Osteoblast (primary cell): ENCODE measurements at regions not wholly inside any gene's neighbourhood (a gene's known extent, or its start where the extent isn't known, plus 50 kb on each side); places are given as distances from the start of the nearest gene placed in this dataset.

Source experiments
- DNase-seq: peaks from one replicate; pipeline ENCODE4 v3.0.0; 2011; ENCODE audit warnings: low spot score, mixed read lengths; ENCODE audit not compliant: insufficient read length; ENCODE audit errors: missing footprints
- H2AFZ ChIP-seq: 2 replicates; pipeline ENCODE4 v1.6.0; 2011; ENCODE audit warnings: mild to moderate bottlenecking, low read length
- H3K27ac ChIP-seq: 2 replicates; pipeline ENCODE4 v1.5.1; 2011; ENCODE audit warnings: mild to moderate bottlenecking, low read depth, low read length, moderate library complexity
- H3K27me3 ChIP-seq: 2 replicates; pipeline ENCODE4 v1.6.0; 2012; ENCODE audit warnings: mild to moderate bottlenecking, control low read depth, inconsistent platforms, low read length, moderate library complexity; ENCODE audit not compliant: insufficient read depth
- H3K36me3 ChIP-seq: 2 replicates; pipeline ENCODE4 v1.5.1; 2011; ENCODE audit warnings: mild to moderate bottlenecking, low read length, control low read depth, moderate library complexity; ENCODE audit not compliant: insufficient read depth
- H3K4me1 ChIP-seq: 2 replicates; pipeline ENCODE4 v1.5.1; 2011; ENCODE audit warnings: mild to moderate bottlenecking, low read length, control low read depth, moderate library complexity; ENCODE audit not compliant: insufficient read depth
- H3K4me2 ChIP-seq: 2 replicates; pipeline ENCODE4 v1.6.0; 2011; ENCODE audit warnings: mild to moderate bottlenecking, low read length; ENCODE audit not compliant: insufficient read depth
- H3K4me3 ChIP-seq: fragments of 200-600 bp; sonication (generic); 3 replicates; pipeline ENCODE4 v1.5.1; 2012; ENCODE audit warnings: mild to moderate bottlenecking, low read length, inconsistent platforms; ENCODE audit not compliant: insufficient read depth
- H3K79me2 ChIP-seq: 2 replicates; pipeline ENCODE4 v1.6.0; 2012; ENCODE audit warnings: mild to moderate bottlenecking, low read length, control low read depth, inconsistent platforms; ENCODE audit not compliant: insufficient read depth
- H3K9me3 ChIP-seq: 2 replicates; pipeline ENCODE4 v1.5.1; 2011; ENCODE audit warnings: low read depth, low read length, control low read depth
- H4K20me1 ChIP-seq: 2 replicates; pipeline ENCODE4 v1.6.0; 2012; ENCODE audit warnings: mild to moderate bottlenecking, low read length, control low read depth; ENCODE audit not compliant: insufficient read depth
- CTCF ChIP-seq: IDR thresholded peaks from 2 replicates; pipeline ENCODE4 v1.5.1; 2011; ENCODE audit warnings: mild to moderate bottlenecking, low read depth, low read length, moderate library complexity; ENCODE audit errors: extremely low read depth

- Histone ChIP-seq H4K20me1 (no peaks in the 10 kb centered on the region), H3K4me2 (peak overlapping the region; percentile 93), H3K36me3 (no peaks in the 10 kb centered on the region), H3K27me3 (peaks cover 2% of the 10 kb centered on the region), H3K9me3 (no peaks in the 10 kb centered on the region), H3K4me3 (peak overlapping the region; percentile 73), H2AFZ (peak overlapping the region; percentile 20), H3K27ac (peak overlapping the region; percentile 88), H3K79me2 (peaks cover 32% of the 10 kb centered on the region), H3K4me1 (peaks cover 17% of the 10 kb centered on the region)
- no peak for TF ChIP-seq CTCF
- no peak for DNase-seq
These were observed 53.2 kb downstream of the EEF1B2 start for GRCh38 chr2:206212673-206213513.

GRCh38 chr2:206213514-206213845, 53.8 kb downstream of the EEF1B2 start:
- Histone ChIP-seq H3K79me2 (peaks cover 27% of the 10 kb centered on the region), H3K4me2 (peak overlapping the region; percentile 93), H3K36me3 (no peaks in the 10 kb centered on the region), H2AFZ (peak overlapping the region; percentile 20), H3K27ac (peak overlapping the region; percentile 88), H4K20me1 (no peaks in the 10 kb centered on the region), H3K4me1 (peaks cover 23% of the 10 kb centered on the region), H3K9me3 (no peaks in the 10 kb centered on the region), H3K4me3 (peak overlapping the region; percentile 73), H3K27me3 (peaks cover 2% of the 10 kb centered on the region)
- TF ChIP-seq CTCF = no peak
- peak; percentile 88 for DNase-seq

- Histone ChIP-seq H3K79me2 (no peaks in the 10 kb centered on the region), H3K27ac (no peak overlapping the region), H3K4me1 (peaks cover 13% of the 10 kb centered on the region), H2AFZ (no peak overlapping the region), H3K27me3 (peaks cover 2% of the 10 kb centered on the region), H3K4me2 (peak overlapping the region; percentile 64), H4K20me1 (no peaks in the 10 kb centered on the region), H3K9me3 (no peaks in the 10 kb centered on the region), H3K4me3 (no peak overlapping the region), H3K36me3 (no peaks in the 10 kb centered on the region)
- no peak for DNase-seq
- TF ChIP-seq CTCF = no peak
These were observed 57.3 kb upstream of the ZDBF2 start for GRCh38 chr2:206217166-206217565.

GRCh38 chr2:206217743-206218142, 56.7 kb upstream of the ZDBF2 start:
- Histone ChIP-seq H3K4me2 (peak overlapping the region; percentile 64), H3K36me3 (no peaks in the 10 kb centered on the region), H4K20me1 (no peaks in the 10 kb centered on the region), H3K27ac (peak overlapping the region; percentile 2), H3K27me3 (peaks cover 2% of the 10 kb centered on the region), H3K9me3 (no peaks in the 10 kb centered on the region), H3K4me3 (peak overlapping the region; percentile 38), H3K79me2 (no peaks in the 10 kb centered on the region), H2AFZ (peak overlapping the region; percentile 58), H3K4me1 (peaks cover 11% of the 10 kb centered on the region)
- TF ChIP-seq CTCF = no peak
- no peak for DNase-seq
